Panc1 (cell line): ENCODE measurements at regions not wholly inside any gene's neighbourhood (a gene's known extent, or its start where the extent isn't known, plus 50 kb on each side); places are given as distances from the start of the nearest gene placed in this dataset.

Experiments
- ATAC-seq: fragments of 200-7000 bp; cut with Tn5 transposase; 2 replicates; pipeline ENCODE4 v1.9.1; 2020; ENCODE audit warnings: mild to moderate bottlenecking, moderate library complexity
- BruUV-seq: library from RNA; stranded (reverse); fragments of 400-500 nt; replicated peaks from 2 replicates; lab custom pipeline; 2021; lab: Mats Ljungman, UMichigan
- CTCF ChIA-PET: fragments of 300-600 bp; sonication (Branson Sonifier 250); formaldehyde crosslinking; loops from one replicate; lab custom pipeline; 2022; ENCODE audit warnings: antibody characterized with exemption; lab: Charles Lee
- POLR2A ChIA-PET: fragments of 300-600 bp; sonication (Branson Sonifier 250); formaldehyde crosslinking; loops from one replicate; lab custom pipeline; 2022; ENCODE audit warnings: antibody characterized with exemption; lab: Charles Lee
- DNase-seq: peaks from one replicate; pipeline ENCODE4 v3.0.0-alpha.2; 2010; ENCODE audit warnings: low read depth, low spot score
- H3K27ac ChIP-seq: 2 replicates; pipeline ENCODE4 v1.5.1; 2011; ENCODE audit warnings: mild to moderate bottlenecking, low read length, inconsistent platforms
- H3K27me3 ChIP-seq: fragments of 200-500 bp; sonication (Bioruptor generic); 2 replicates; pipeline ENCODE4 v1.6.0; 2014; ENCODE audit warnings: low read length, inconsistent platforms; ENCODE audit not compliant: control insufficient read depth, insufficient read depth
- H3K36me3 ChIP-seq: fragments of 200-500 bp; sonication (Bioruptor generic); 2 replicates; pipeline ENCODE4 v1.5.1; 2014; ENCODE audit warnings: inconsistent platforms, mild to moderate bottlenecking, low read length, moderate library complexity; ENCODE audit not compliant: control insufficient read depth, insufficient read depth
- H3K4me1 ChIP-seq: 2 replicates; pipeline ENCODE4 v1.5.1; 2011; ENCODE audit warnings: inconsistent platforms, mild to moderate bottlenecking, low read length, moderate library complexity; ENCODE audit not compliant: control insufficient read depth, insufficient read depth
- H3K4me3 ChIP-seq, 2 experiments: 2 replicates each; pipeline ENCODE4 v1.5.1; 2011 to 2012; ENCODE audit warnings: low read depth in 2 of 2, low read length in 2 of 2, mild to moderate bottlenecking in 2 of 2, inconsistent platforms in 1 of 2, moderate library complexity in 1 of 2
- H3K9me3 ChIP-seq: fragments of 200-500 bp; sonication (Bioruptor generic); 2 replicates; pipeline ENCODE4 v1.5.1; 2014; ENCODE audit warnings: low read depth, mild to moderate bottlenecking, inconsistent platforms, low read length, moderate library complexity; ENCODE audit not compliant: control insufficient read depth, insufficient read depth
- CTCF ChIP-seq: fragments of 450-650 bp; IDR thresholded peaks from 2 replicates; pipeline ENCODE4 v1.5.1; 2017; ENCODE audit warnings: mild to moderate bottlenecking
- POLR2AphosphoS5 ChIP-seq: IDR thresholded peaks from 2 replicates; pipeline ENCODE4 v1.6.1; 2012; ENCODE audit warnings: mild to moderate bottlenecking, low read depth, low read length, moderate library complexity
- REST ChIP-seq, 2 experiments: IDR thresholded peaks; 2 replicates each; pipeline ENCODE4 v1.6.1; 2011 to 2012; ENCODE audit warnings: low read depth in 2 of 2, control low read depth in 1 of 2, low read length in 1 of 2, mild to moderate bottlenecking in 1 of 2, moderate library complexity in 1 of 2; ENCODE audit not compliant: insufficient read depth in 1 of 2
- SIN3A ChIP-seq: IDR thresholded peaks from 2 replicates; pipeline ENCODE4 v1.6.1; 2012; ENCODE audit warnings: low read depth, mild to moderate bottlenecking, low read length, moderate library complexity, borderline replicate concordance; ENCODE audit not compliant: insufficient read depth
- TCF7L2 ChIP-seq: IDR thresholded peaks from 2 replicates; pipeline ENCODE4 v1.6.1; 2011; ENCODE audit warnings: mild to moderate bottlenecking, low read depth, low read length, inconsistent platforms
- in situ Hi-C: cut with HindIII; loops from 2 replicates; pipeline ENCODE4 v1.10.0; 2016; ENCODE audit warnings: low sequenced_read_pairs, low pct_unique_long_range_greater_than_20kb
- intact Hi-C: fragments of 100-400 bp; cut with micrococcal nuclease; formaldehyde crosslinking; loops from one replicate; pipeline ENCODE4 v1.10.0; 2022; ENCODE audit not compliant: unreplicated experiment

DNA sequence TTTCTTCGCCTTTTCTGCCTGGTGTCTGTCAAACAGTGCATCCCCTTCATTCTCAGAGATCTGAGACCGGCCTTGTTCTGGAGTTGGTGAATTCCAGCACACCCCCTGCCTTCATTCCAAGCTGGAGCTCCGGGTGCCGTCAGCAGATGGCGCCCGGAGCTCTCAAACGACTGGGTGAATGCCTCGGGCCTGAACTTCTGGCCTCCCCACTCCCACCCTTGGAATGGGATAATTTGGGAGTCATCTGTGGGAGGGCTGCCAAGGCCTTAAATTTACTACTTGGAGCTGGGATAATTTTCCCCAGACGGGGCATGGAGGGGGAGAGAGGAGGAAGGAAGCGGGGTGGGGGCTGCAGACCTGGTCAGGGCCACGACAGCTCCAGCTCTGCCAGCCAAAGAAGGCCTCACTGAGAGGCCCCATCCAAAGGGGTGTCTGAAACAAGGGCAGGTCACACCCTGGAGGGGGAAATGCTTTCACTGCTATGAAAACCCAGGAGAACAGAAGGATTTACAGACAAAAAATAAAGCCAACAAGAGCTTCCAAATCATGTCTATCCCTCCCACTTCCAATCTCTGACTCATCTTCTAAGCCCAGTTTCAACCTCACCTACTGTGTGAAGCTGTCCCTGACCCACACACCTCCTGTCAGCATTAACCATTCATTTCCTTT lies 187.9 kb downstream of the OPA1 start:
- in situ Hi-C loops (no loop called here), intact Hi-C loops (loop anchor here (1.0 to 5.0 kb wide), 3 partner anchors 291 to 534 kb away; no protein-coding TSS in a partner anchor)
- POLR2A ChIA-PET: interaction anchor here (0.6 to 1.2 kb wide), 2 partner anchors 356 to 535 kb away, joined by 3 read pairs; no protein-coding TSS in a partner anchor
- no peak for DNase-seq
- TF ChIP-seq REST (IDR thresholded peaks at IDR 0.05; ENCODE audit: insufficient read depth in 1 of 2, low read depth in 2 of 2, low read length in 1 of 2) (no peak), CTCF (peak; percentile 96)
- no peaks in the 10 kb centered on the region for H3K36me3 ChIP-seq
- CTCF ChIA-PET: interaction anchor here (0.5 to 3.6 kb wide), 6 partner anchors 119 to 535 kb away, joined by 3 to 28 read pairs (median 4); no protein-coding TSS in a partner anchor
- no TSS peak for BruUV-seq
- 0 out of 2 replicates have a peak overlapping the region, but pooled peaks have one; percentile 12 for H3K27ac ChIP-seq
- no peak overlapping the region for H3K4me3 ChIP-seq
- no peaks in the 10 kb centered on the region for H3K9me3 ChIP-seq
- peaks cover 24% of the 10 kb centered on the region for H3K4me1 ChIP-seq
- no peaks in the 10 kb centered on the region for H3K27me3 ChIP-seq
- peak; percentile 91 for ATAC-seq

- Histone ChIP-seq H3K4me3 (no peak overlapping the region), H3K36me3 (no peaks in the 10 kb centered on the region), H3K9me3 (no peaks in the 10 kb centered on the region), H3K27me3 (no peaks in the 10 kb centered on the region), H3K27ac (peak overlapping the region; percentile 1), H3K4me1 (peaks cover 24% of the 10 kb centered on the region)
- ChIA-PET POLR2A (no interaction called here), CTCF (interaction anchor here (3.6 kb wide), 1 partner anchor 534 kb away, joined by 28 read pairs; no protein-coding TSS in a partner anchor)
- peak; percentile 56 for ATAC-seq
- DNase-seq: no peak
- TF ChIP-seq CTCF: no peak
- no peak for TF ChIP-seq SIN3A
- TF ChIP-seq REST (IDR thresholded peaks at IDR 0.05; ENCODE audit: insufficient read depth in 1 of 2, low read depth in 2 of 2, low read length in 1 of 2): no peak
- no peak for TF ChIP-seq TCF7L2
- TF ChIP-seq POLR2AphosphoS5: no peak
- in situ Hi-C loops: no loop called here
- intact Hi-C loops: loop anchor here (5.0 kb wide), 1 partner anchor 290 kb away; no protein-coding TSS in a partner anchor
- no TSS peak for BruUV-seq
These were observed 189.3 kb downstream of the OPA1 start for GRCh38 chr3:193782276-193782647.
